MV-4-11 (cell line): ENCODE measurements at regions not wholly inside any gene's neighbourhood (a gene's known extent, or its start where the extent isn't known, plus 50 kb on each side); places are given as distances from the start of the nearest gene placed in this dataset.

Source experiments
- DNase-seq: peaks from one replicate; lab custom pipeline; 2025; lab: John Stamatoyannopoulos, UW

GRCh38 chr10:44198780-44199097, 186.2 kb downstream of the CXCL12 start:
- no peak for DNase-seq

- DNase-seq = no peak
Measured at GRCh38 chr10:44198096-44198779, 186.7 kb downstream of the CXCL12 start.

GRCh38 chr10:44197646-44198045, 187.3 kb downstream of the CXCL12 start:
- DNase-seq = no peak

GRCh38 chr10:44196336-44196735, 188.6 kb downstream of the CXCL12 start:
- DNase-seq = no peak

- no peak for DNase-seq
Measured at GRCh38 chr10:44196008-44196320, 188.9 kb downstream of the CXCL12 start.

GRCh38 chr10:44195112-44196007, 189.5 kb downstream of the CXCL12 start:
- DNase-seq = peak; percentile 31

GRCh38 chr10:44194435-44194834, 190.5 kb downstream of the CXCL12 start:
- DNase-seq = no peak

- DNase-seq = no peak
Measured at GRCh38 chr10:44193567-44194220, 191.2 kb downstream of the CXCL12 start.

GRCh38 chr10:44193166-44193565, 191.7 kb downstream of the CXCL12 start:
- DNase-seq = no peak

GRCh38 chr10:44192435-44192834, 192.5 kb downstream of the CXCL12 start:
- no peak for DNase-seq

GRCh38 chr10:44190541-44190940, 194.4 kb downstream of the CXCL12 start:
- DNase-seq = no peak

GRCh38 chr10:44186821-44187220, 198.1 kb downstream of the CXCL12 start:
- DNase-seq = no peak

- no peak for DNase-seq
Measured at GRCh38 chr10:44186150-44186549, 198.7 kb downstream of the CXCL12 start.

- DNase-seq = no peak
Measured at GRCh38 chr10:44185315-44185666, 199.6 kb downstream of the CXCL12 start.

- no peak for DNase-seq
Measured at GRCh38 chr10:44184633-44185314, 200.1 kb downstream of the CXCL12 start.

GRCh38 chr10:44183667-44184632, 200.9 kb downstream of the CXCL12 start:
- no peak for DNase-seq

- DNase-seq = no peak
Measured at GRCh38 chr10:44182909-44183308, 202.0 kb downstream of the CXCL12 start.

- DNase-seq = no peak
Measured at GRCh38 chr10:44180321-44181168, 204.4 kb downstream of the CXCL12 start.

GRCh38 chr10:44178856-44179255, 206.0 kb downstream of the CXCL12 start:
- DNase-seq = no peak

GRCh38 chr10:44178281-44178680, 206.6 kb downstream of the CXCL12 start:
- DNase-seq = no peak

- DNase-seq = no peak
Measured at GRCh38 chr10:44177610-44178009, 207.3 kb downstream of the CXCL12 start.
